ENCODE measurements at regions not wholly inside any gene's neighbourhood (a gene's known extent, or its start where the extent isn't known, plus 50 kb on each side); places are given as distances from the start of the nearest gene placed in this dataset.
A peak's percentile ranks its signal among the peaks of the same experiment; 100 is the strongest.

DNA sequence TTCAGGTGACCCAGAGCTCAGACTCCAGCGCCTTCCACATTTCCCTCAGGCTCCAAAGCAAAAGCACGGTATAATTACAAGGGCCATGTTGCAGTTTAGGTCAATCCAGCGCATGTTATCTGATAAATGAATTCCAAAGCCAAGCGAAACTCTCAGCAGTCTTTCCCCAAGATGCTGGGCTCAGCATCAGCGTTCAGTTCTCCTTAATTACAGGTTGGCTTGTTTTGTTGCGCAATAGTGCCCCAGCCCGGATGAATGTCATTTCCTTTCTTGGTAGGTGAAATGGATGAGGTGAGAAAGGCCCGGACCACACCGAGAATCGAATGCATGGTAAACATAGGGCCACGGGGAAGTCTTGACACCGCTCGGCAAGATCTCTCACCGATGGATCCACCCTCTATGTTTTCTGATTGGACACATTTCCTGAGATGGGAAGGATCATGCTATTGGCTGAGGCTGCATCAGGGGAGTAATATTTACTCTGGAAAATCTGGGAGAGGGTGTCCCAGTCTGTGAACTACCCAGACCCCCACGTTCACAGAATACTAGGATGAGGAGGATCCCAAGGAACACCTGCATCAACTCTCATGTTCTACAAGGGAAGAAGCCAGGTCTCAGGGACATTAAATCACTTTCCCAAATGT lies 221.2 kb upstream of the ANKRD55 start:
- in situ Hi-C loops (cut with MboI), result no loop called here
- FAIRE-seq (no peak), DNase-seq (ENCODE audit: extremely low read depth in 1 of 4, low spot score in 3 of 4) (no peak), ATAC-seq (no peak)
- H3K36me3 ChIP-seq (ENCODE audit: control insufficient read depth, insufficient read depth, low read length), result no peaks in the 10 kb centered on the region
- H4K20me1 ChIP-seq (replicated peaks; ENCODE audit: control insufficient read depth, insufficient read depth, low read length), result no peaks in the 10 kb centered on the region; the same call in 1 of the 2 replicates
- no peak overlapping the region for H3K9ac ChIP-seq (ENCODE audit: insufficient read depth in 1 of 2, low read depth in 2 of 2, low read length in 2 of 2)
- peaks cover 0 to 17% of the 10 kb centered on the region in 2 experiments; a peak in 4 of 5 replicates for H3K27me3 ChIP-seq (ENCODE audit: control insufficient read depth in 2 of 2, insufficient read depth in 2 of 2, low read length in 2 of 2)
- H3K9me3 ChIP-seq (replicated peaks; ENCODE audit: control insufficient read depth, insufficient read depth, low read depth, low read length), result no peaks in the 10 kb centered on the region
- no peak overlapping the region for H2AFZ ChIP-seq (ENCODE audit: low read depth, low read length)
- no TSS peak for BruUV-seq (replicated peaks)
- no peak overlapping the region for H3K4me3 ChIP-seq
- intact Hi-C loops (cut with micrococcal nuclease), result loop anchor here (10.0 kb wide), 1 partner anchor 140 kb away; no protein-coding TSS in a partner anchor
- CTCF ChIA-PET (ENCODE audit: low intra/inter-chr PET ratio), result no interaction called here
- H3K27ac ChIP-seq (ENCODE audit: extremely low read depth, low read depth, low read length), result no peak overlapping the region
- POLR2A ChIA-PET, result no interaction called here
- H3K4me2 ChIP-seq (ENCODE audit: insufficient read depth, low read length), result no peak overlapping the region
- H3K79me2 ChIP-seq (ENCODE audit: control insufficient read depth, insufficient read depth, low read length), result no peaks in the 10 kb centered on the region
- no peaks in the 10 kb centered on the region for H3K9me1 ChIP-seq (ENCODE audit: control insufficient read depth, insufficient read depth, low read length)
- 11% methylated on average over 15 of the region's 15 CpGs for WGBS (ENCODE audit: insufficient coverage, low coverage, missing lambda C conversion rate)
- peaks cover 0 to 11% of the 10 kb centered on the region in 2 experiments; a peak in 3 of 5 replicates for H3K4me1 ChIP-seq (replicated peaks in 1 of 2; ENCODE audit: control insufficient read depth in 2 of 2, insufficient read depth in 2 of 2, low read length in 2 of 2)
- no peak for TF ChIP-seq ZNF140 (CRISPR knock-in tag; IDR thresholded peaks at IDR 0.05)
- no peak for TF ChIP-seq ZNF740 (CRISPR knock-in tag; IDR thresholded peaks at IDR 0.05)
- TF ChIP-seq ZNF740 (tag; IDR thresholded peaks at IDR 0.05), result no peak
- no peak for TF ChIP-seq HMG20B (CRISPR knock-in tag; IDR thresholded peaks at IDR 0.05)
- TF ChIP-seq ZBTB7A (IDR thresholded peaks at IDR 0.05; ENCODE audit: borderline replicate concordance, control insufficient read depth, low read depth, low read length), result no peak
- no peak for TF ChIP-seq KLF10 (CRISPR knock-in tag; IDR thresholded peaks at IDR 0.05)
- TF ChIP-seq RBM39 (optimal IDR thresholded peaks at IDR 0.05; ENCODE audit: low read depth, low read length), result no peak
- TF ChIP-seq ZBTB9 (CRISPR knock-in tag; IDR thresholded peaks at IDR 0.05), result no peak
- peak; percentile 98 for TF ChIP-seq CEBPB (tag; IDR thresholded peaks at IDR 0.05)
- TF ChIP-seq ZNF717 (CRISPR knock-in tag; IDR thresholded peaks at IDR 0.05), result no peak
- TF ChIP-seq IRF1 (CRISPR knock-in tag; IDR thresholded peaks at IDR 0.05; ENCODE audit: borderline replicate concordance), result no peak
- TF ChIP-seq MTA3 (IDR thresholded peaks at IDR 0.05; ENCODE audit: borderline replicate concordance), result no peak
- TF ChIP-seq CTBP1 (IDR thresholded peaks at IDR 0.05; ENCODE audit: borderline replicate concordance), result peak; percentile 15; the same call in 1 of the 2 replicates
- peak in 1 of 2 experiments; percentile 27; a peak in 2 of 4 replicates for TF ChIP-seq RAD21 (CRISPR knock-in tag; conservative IDR thresholded peaks at IDR 0.05 in 1 of 2, IDR thresholded peaks at IDR 0.05 in 1 of 2)
- TF ChIP-seq RBM25 (IDR thresholded peaks at IDR 0.05; ENCODE audit: low read depth, low read length, severe bottlenecking), result no peak
- no peak for TF ChIP-seq ZNF277 (CRISPR knock-in tag; IDR thresholded peaks at IDR 0.05; ENCODE audit: borderline replicate concordance)
- TF ChIP-seq ZSCAN29 (IDR thresholded peaks at IDR 0.05), result no peak
- TF ChIP-seq, protein P1, sequence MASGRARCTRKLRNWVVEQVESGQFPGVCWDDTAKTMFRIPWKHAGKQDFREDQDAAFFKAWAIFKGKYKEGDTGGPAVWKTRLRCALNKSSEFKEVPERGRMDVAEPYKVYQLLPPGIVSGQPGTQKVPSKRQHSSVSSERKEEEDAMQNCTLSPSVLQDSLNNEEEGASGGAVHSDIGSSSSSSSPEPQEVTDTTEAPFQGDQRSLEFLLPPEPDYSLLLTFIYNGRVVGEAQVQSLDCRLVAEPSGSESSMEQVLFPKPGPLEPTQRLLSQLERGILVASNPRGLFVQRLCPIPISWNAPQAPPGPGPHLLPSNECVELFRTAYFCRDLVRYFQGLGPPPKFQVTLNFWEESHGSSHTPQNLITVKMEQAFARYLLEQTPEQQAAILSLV (tag; IDR thresholded peaks at IDR 0.05), result peak; percentile 84

All from K562 (cell line).